IPS-18c (cell line): ENCODE measurements at regions not wholly inside any gene's neighbourhood (a gene's known extent, or its start where the extent isn't known, plus 50 kb on each side); places are given as distances from the start of the nearest gene placed in this dataset.

ENCODE experiments used
- H3K4me3 ChIP-seq: 2 replicates; pipeline ENCODE4 v1.7.0; 2013; ENCODE audit warnings: low read depth, mild to moderate bottlenecking, low read length, moderate library complexity; ENCODE audit not compliant: insufficient read depth
- H3K9me3 ChIP-seq: one replicate; pipeline ENCODE4 v1.6.1; 2013; ENCODE audit warnings: mild to moderate bottlenecking, low read length, moderate library complexity; ENCODE audit not compliant: control insufficient read depth, insufficient read depth

DNA sequence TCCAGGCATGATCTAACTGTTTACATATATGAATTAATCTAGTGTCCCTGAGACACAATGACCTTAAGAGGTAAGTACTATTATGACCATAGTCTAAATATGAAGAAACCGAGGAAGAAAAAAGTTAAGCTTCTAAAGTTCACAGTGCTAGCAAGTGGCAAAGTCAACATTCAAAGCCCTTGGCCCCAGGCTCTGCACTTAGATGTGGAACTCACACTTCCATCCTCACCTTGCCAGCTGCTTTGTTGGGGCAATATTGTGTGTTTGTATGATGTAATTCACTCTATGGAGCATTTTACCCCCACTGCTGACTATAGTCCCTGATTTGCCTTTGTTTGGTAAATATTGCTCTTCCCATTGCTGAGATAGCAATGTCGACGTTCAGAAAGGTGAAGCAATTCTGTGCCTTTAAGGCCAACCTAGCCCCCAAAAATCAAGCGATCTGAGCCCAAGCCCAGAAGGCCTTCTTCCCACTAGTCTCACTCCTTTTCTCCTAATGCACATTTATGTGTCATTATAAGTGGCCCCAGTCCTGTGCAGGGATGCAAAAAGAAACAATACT is 487.6 kb upstream of the ZMIZ1 start:
- H3K9me3 ChIP-seq: no peaks in the 10 kb centered on the region
- no peak overlapping the region for H3K4me3 ChIP-seq

DNA sequence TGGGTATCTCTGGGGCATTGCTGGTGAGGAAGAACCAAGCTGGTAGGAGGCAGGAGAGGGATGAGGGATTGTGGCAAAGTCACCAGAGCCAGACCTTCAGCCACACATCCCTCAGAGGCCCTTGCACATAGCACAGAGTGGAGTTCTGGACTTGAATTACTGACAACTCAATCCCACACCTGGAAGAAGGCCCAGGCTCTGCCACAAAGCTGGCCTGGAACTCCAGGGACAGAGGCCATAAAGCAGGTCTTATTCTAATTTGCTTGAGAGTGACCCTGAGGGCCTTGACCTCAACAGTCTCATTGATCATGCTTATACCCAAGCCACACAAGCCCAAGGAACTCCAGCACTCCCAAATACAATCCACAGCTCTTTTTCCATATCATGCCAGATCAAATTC is 486.2 kb upstream of the ZMIZ1 start:
- Histone ChIP-seq H3K9me3 (no peaks in the 10 kb centered on the region), H3K4me3 (no peak overlapping the region)

DNA sequence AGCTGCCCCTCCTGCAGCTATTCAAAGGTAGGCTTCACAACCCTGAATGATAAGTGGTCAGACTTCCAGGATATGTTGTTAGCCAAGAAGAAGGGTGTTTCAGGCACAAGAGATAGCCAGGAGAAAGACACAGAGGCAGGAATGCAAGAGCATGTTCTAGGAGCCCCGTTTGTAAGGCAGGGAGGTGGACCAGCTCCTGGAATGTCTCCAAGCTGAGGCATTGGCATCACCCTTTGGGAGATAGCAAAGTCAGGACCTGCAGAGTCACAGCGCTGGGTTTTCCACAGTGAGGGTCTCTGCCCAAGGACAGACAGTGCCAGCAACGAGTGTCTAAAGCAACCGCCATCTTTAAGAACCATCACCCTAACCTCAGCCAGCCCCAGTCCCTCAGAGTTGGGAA is 484.5 kb upstream of the ZMIZ1 start:
- H3K9me3 ChIP-seq: no peaks in the 10 kb centered on the region
- no peak overlapping the region for H3K4me3 ChIP-seq

DNA sequence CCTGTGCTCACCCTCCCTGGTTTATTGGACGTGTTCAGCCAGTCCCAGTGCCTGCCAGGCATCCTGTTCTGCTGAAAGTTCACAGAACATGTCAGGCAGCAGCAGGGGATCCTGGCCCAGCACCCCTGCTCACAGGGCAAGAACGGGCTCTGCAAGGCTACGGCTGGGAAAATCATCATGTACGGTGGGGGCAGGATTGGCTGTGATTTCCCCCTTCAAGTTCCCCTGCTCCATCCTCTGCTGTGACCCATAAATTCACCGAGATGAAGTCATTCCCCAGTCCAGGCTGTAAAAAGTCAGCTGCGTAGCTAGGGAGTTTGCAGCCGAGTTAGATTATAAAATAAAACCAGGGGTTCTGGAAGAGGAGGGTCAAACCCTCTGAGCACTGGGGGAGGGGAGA is 484.1 kb upstream of the ZMIZ1 start:
- Histone ChIP-seq H3K4me3 (no peak overlapping the region), H3K9me3 (no peaks in the 10 kb centered on the region)

DNA sequence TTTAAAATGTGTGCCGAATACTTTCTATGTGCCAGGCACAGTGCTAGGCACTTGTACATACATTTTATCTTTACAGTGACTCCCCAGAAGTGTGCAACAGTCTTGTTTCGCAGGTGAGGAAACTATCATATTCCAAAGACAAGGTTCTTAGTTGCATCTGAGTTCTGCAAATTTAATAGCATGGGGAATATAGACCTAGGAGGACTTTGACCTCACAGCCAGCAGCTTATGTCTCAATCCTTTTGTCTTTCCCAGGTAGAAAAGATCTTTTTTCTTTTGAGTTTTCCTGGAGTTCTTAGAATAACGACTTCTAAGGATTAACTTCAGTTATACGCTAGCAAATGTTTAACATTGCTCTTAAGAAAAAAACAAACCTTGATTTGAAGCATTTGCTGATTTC is 482.8 kb upstream of the ZMIZ1 start:
- H3K9me3 ChIP-seq: no peaks in the 10 kb centered on the region

DNA sequence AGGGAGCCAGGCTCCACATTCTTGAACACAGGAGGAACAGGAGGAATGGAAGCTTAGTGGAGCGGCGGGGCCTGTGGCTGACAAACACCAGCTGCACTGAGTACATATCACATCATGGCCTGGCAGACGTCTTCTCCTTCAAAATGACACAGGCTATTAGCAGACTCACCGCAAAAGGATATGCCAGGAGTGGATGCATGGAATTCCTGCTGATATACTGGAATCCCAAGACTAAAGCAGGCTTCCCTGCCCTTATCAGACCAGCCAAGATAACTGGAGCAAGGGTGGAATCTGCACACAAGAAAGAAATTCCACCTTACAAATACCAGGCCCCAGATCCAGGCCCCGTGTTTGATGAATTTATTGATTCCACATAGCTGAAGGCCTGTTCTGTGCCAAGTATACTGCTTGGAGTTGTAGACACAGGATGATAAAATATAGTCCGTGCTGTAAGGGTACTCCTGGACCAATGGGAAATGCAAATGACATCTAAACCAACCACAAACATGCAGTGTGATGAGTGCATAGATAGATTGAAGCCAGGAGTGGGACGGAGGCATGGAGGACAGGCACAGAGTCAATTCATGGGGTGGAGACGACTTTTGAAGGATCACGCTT is 480.5 kb upstream of the ZMIZ1 start:
- H3K9me3 ChIP-seq: no peaks in the 10 kb centered on the region

More for the DNA sequence above, 482.8 kb upstream of the ZMIZ1 start:
- H3K4me3 ChIP-seq: no peak overlapping the region

DNA sequence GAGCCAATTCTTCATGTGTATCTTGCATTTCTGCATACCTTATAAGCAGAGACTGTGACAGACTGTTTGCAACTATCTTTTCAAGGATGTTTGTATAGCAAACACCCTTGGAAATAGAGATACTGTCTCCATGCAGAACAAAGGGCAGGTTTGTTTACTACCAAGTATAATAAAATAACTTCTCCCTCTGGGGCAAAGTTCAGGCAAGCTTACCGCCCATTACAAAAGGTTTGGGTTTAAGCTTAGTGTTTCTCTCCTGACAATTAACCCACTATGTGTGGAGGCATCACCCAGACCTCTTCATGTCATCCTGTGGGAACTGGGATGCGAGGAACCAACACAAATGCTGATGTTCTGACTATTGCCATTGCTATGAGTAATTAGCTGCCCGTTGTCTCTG is 479.1 kb upstream of the ZMIZ1 start:
- no peaks in the 10 kb centered on the region for H3K9me3 ChIP-seq
- no peak overlapping the region for H3K4me3 ChIP-seq

More for the DNA sequence above, 480.5 kb upstream of the ZMIZ1 start:
- no peak overlapping the region for H3K4me3 ChIP-seq

DNA sequence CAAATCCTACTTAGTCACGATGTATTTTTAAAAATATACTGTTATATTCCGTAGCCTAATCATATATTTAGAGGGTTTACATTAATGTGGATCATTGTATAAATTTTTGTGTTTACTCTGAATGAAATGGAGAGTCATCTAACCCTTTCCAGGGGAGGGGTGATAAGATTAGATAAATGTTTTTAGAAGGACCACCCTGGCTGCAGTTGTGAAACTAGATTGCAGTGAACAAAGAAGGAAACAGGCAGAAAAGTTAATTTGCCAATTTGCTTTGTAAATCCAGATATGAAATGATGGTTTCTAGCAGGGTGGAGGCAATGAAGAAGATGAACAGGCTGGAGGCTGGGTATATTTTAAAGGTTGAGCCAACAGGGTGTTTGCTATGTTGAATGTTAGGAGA is 477.7 kb upstream of the ZMIZ1 start:
- H3K9me3 ChIP-seq: no peaks in the 10 kb centered on the region
- no peak overlapping the region for H3K4me3 ChIP-seq

DNA sequence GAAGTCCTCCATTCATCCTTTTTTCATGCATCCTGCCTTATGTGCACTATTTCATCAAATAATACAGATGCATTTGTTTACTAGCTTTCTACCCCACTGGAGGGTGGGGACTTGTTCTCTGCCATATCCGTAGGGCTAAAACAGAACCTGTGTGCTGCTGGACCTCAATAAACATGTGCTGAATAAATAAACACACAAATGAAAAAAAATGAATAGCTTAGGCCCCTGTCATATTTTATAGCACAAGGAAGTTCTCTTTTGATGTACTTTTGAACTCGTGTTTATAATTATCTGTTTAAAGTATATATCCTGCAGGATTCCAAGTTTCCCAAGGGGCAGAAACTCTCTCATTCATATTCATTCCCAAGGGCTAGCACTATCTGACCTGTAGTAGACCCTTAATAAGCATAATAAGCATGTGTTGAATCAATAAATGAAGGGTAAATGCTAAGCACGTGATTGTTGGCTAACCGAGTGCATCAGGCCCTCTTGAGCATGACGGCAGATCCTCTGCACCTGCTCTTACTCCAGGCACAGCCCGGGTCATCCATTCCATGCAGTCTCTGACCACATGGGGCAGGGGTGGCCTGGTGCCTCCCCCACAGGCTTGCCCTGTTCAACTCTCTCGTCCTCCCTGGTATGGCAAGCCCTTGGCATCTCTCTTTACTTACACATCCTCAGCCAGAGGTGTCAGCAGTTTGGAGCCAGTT is 474.1 kb upstream of the ZMIZ1 start:
- Histone ChIP-seq H3K9me3 (no peaks in the 10 kb centered on the region), H3K4me3 (no peak overlapping the region)

DNA sequence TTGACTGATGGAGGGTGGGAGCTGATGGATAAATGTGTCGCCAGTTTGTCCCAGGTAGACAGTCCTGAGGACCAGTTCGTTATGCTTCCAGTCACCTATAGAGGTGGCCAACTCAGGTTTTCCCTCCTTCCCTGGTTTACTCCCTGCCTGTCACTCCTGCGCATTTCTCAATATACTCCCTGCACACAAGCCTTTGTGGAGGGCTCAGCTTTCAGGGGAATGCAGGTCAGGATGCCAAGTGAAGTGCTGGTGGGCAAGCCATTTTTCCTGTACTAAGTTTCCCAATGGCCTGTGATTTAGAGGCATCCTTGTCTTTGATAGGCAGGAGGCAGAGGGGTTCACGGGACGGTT is 473.5 kb upstream of the ZMIZ1 start:
- Histone ChIP-seq H3K4me3 (no peak overlapping the region), H3K9me3 (no peaks in the 10 kb centered on the region)

DNA sequence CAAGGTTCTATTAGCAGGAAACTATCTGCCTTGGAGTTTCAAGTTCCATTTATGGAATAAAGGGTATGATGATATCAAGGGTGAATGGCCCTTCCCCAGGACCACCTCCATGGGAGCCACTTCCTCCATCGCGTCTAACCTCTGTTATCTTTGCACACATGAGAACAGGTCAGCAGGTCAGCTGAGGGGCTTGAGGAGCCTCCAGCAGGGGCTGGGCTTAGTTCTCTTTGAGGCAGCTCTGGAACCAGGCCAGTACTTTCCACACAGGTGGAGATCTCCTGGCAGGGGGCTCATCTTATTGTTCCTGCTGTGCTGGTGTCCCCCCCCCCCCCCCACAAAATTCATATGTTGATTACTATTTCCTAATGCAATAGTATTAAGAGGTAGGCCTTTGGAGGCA is 472.2 kb upstream of the ZMIZ1 start:
- Histone ChIP-seq H3K4me3 (no peak overlapping the region), H3K9me3 (no peaks in the 10 kb centered on the region)

DNA sequence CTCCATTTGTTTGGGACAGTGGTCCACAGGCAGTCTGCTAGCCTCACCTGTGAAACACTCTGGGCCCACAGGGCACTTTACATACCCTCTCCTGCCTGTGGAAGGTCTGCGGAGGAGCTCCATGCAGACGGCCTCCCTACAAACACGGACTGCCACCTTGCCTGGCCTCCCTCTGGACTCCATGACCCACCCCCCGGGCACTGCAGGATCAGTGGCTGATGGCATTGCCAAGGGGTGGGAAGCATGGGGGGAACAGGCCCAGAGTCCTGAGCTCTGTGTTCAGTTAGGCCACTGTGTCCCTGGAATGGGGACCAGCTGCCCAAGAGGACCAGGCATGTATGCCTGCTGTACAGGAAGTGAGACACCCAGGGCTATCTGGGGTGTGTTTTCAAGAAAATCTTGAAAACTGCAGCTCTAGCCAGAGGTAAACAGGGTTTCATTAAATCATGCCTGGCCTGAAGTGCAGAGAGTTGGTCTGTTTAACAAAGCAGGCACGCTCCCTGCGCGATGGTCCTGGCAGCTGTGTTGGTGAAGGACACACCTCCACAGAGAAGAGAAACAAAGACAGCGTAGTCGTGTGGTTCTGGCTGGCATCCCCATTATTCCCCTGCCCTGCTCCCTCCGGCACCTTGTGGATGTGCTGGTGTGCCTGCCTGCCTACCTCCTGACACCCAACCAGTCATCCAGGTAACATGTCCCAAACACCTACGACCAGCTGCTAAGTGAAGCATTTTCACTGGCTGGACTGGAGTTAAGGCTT is 470.8 kb upstream of the ZMIZ1 start:
- Histone ChIP-seq H3K9me3 (no peaks in the 10 kb centered on the region), H3K4me3 (no peak overlapping the region)

DNA sequence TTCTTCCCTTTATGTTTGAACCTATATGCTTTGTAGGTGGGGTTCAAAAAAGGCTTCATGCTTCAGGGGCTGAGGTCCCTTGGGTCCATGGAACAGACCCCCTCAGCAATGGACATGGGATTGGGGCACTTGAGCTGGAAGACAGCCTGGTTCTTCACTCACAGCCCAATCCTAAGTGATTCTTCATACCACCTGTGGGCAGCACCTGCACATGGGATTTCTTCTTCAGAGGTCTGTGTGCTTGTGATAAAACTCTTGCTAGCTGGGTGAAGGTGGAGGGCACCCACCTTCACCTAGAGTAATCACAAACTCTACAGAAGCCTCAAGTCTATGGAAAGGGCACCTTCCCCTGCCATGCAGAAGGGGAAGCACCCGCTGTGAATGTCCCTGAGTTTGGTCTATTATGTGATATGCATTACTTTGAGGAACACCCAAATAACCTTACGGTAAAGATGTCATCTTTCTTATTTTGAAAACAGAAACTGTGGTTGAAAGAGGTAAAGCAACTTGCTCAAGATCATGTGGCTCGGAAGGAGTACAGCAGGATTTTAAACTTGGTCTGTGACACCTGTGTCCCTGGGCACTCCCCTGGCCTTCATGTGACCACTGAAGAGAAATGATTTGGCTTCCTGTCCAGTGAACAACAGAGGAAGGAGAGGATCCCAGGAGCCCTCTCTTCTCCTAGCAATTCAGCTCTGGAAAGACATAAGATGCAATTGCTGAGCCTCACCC is 469.5 kb upstream of the ZMIZ1 start:
- H3K4me3 ChIP-seq: no peak overlapping the region

DNA sequence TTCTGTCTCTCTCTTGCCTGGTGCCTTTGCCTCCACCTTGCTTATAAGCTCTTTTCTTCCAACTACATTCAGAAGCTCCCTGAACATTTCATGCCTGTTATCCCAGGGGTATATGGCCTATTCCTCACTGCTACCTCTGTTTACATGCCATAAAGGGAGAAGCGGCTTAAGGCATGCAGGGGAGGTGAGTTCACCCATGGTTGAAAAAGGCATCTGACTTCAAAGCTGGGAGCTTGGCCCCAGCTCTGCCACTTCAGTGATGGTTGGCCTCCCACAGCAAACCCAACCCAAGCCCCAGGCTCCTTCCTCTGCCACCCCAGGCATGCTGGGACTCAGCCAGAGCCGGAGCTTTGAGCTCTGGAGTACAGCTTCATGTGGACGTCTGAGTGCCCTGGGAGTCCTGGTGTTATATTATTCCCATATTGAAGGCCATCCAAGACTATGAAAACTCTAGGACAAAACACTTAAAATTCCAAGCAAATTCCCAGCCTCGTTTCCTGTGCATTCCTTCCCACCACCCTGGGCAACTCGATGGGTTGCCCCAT is 468.6 kb upstream of the ZMIZ1 start:
- H3K9me3 ChIP-seq: no peaks in the 10 kb centered on the region

More for the DNA sequence above, 469.5 kb upstream of the ZMIZ1 start:
- H3K9me3 ChIP-seq: no peaks in the 10 kb centered on the region

DNA sequence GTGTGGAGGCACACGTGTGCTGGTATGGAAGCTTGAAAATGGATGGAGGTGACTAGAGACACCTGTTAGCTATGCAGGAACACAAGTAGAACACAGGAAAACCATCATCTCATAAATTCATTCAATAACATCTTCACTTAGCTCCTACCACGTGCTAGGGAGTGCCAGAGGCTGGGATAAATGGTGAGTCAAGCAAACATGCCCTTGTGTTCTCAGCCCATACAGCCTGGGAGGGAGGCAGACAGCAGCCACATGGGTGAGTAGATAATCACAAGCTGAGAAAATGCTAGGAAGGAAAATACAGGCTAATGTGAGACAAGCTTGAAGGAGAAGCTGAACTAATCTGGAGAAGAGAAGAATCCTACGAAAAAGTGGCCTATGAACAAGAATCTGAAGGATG is 468.0 kb upstream of the ZMIZ1 start:
- Histone ChIP-seq H3K4me3 (no peak overlapping the region), H3K9me3 (no peaks in the 10 kb centered on the region)

More for the DNA sequence above, 468.6 kb upstream of the ZMIZ1 start:
- no peak overlapping the region for H3K4me3 ChIP-seq

DNA sequence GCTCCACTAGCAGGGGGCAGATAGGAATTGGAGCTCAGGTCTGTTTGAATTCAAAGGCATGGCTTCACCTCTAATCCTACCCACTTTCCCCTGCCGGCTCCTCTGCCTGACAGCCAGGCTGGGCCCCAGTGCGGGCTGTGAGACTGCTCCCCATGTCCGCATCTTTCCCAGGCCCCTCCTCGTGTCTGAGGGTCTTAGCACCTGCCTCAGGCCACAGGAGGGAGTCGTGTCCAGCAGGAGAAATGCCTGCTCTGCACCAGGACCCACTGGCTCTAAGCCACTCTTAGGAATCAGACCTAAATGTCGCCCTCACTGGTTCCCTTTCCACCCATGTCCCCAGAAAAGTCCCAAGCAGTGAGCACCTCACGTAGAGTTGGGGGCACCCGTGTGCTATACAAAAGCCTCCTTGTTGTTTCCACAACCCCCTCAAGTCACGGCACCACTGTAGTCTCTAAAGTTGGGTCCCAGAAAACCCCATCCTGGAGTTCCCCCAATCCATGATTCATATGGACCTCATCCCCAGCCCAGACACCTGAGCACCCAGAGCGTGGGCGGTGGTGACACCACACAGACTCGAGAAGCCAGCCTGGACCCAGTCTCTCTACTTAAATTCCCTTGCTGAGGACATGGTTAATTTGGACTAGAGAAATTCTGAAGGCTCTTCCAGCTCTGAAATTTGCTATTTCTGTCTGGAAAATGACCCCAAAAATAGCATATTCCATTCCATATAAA is 466.4 kb upstream of the ZMIZ1 start:
- H3K4me3 ChIP-seq: no peak overlapping the region
- no peaks in the 10 kb centered on the region for H3K9me3 ChIP-seq

DNA sequence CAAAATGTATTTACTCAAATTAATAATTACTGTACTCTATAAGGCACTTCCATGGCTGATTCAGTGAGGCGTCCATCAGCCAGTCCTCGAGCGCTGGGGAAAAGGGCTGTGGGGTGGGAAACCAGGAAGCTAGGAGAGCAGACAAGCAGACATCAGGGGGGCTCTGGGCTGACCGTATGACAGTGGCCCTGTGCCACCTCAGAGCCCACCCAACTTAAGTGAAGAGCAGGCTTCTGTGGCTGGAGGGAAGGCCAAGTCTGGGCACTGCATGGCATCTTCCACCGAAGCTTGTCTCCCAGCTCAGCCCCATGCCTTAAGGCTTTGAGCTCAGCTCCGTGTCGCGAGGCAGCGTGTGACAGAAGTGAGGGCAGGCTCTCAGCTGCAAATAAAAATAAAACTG is 464.5 kb upstream of the ZMIZ1 start:
- Histone ChIP-seq H3K4me3 (no peak overlapping the region), H3K9me3 (no peaks in the 10 kb centered on the region)
